Esophagus muscularis mucosa (tissue), 4 donors: ENCODE measurements at regions not wholly inside any gene's neighbourhood (a gene's known extent, or its start where the extent isn't known, plus 50 kb on each side); places are given as distances from the start of the nearest gene placed in this dataset.

Experiments
- CTCF ChIP-seq, 3 experiments: fragments of 200-600 bp in 2 of 3; fragments of 450-650 bp in 1 of 3; sonication (generic) in 2 of 3; IDR thresholded peaks; one replicate each; pipeline ENCODE4 v1.5.1; 2017 to 2019; ENCODE audit warnings: antibody characterized with exemption in 3 of 3, mild to moderate bottlenecking in 2 of 3, moderate library complexity in 1 of 3
- EP300 ChIP-seq: sonication (generic); formaldehyde crosslinking; IDR thresholded peaks from one replicate; pipeline ENCODE4 v1.6.1; 2017; ENCODE audit warnings: antibody characterized with exemption
- POLR2A ChIP-seq: fragments of 450-650 bp; IDR thresholded peaks from one replicate; pipeline ENCODE4 v1.6.1; 2017; ENCODE audit warnings: antibody characterized with exemption, moderate library complexity, mild to moderate bottlenecking, low read depth

DNA sequence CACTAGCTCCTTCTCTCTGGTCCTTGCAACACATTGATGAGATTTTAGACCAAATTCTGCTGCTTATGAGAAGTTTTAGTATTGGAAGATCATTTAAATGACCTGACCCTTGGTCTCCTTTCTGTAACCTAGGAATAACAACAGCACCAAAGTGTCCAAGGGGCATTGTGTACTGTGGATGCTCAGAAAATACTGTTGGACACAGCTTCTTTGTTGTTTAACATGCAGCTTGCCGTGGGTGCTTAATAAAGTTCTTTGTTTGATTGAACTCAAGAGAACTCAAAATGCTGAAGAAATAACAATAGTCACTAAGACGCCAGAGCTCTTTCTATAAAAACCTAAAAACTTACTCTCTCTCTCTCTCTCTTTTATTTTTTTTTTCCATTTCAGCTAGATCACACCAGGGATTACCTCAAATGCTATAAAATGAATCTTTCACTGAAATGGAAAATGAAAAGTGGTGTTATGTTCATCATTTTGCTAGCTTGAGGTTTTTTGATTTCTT, 548.9 kb upstream of the CDH8 start:
- TF ChIP-seq POLR2A (no peak), CTCF (IDR thresholded peaks at IDR 0.05) (no peak), EP300 (no peak)
